Aorta (tissue), 5 donors: ENCODE measurements at regions not wholly inside any gene's neighbourhood (a gene's known extent, or its start where the extent isn't known, plus 50 kb on each side); places are given as distances from the start of the nearest gene placed in this dataset.
"Not testable (repeated sequence)": the region's sequence is repeated elsewhere in the genome, so short reads cannot be mapped to it uniquely, and the experiment has no call there.

Experiments
- ATAC-seq: fragments of 200-7000 bp; cut with Tn5 transposase; one replicate; pipeline ENCODE4 v1.9.1; 2022; ENCODE audit warnings: moderate library complexity; ENCODE audit not compliant: low FRiP score
- DNase-seq, 2 donors: peaks; one replicate each; pipeline ENCODE4 v3.0.0-alpha.2; 2020
- H3K27ac ChIP-seq, 2 donors: one replicate each; pipeline ENCODE4 v1.5.1; 2013; ENCODE audit warnings: low read length in 2 of 2, mild to moderate bottlenecking in 2 of 2, moderate library complexity in 2 of 2, control low read depth in 1 of 2, inconsistent platforms in 1 of 2, low read depth in 1 of 2
- H3K27me3 ChIP-seq, 2 donors: one replicate each; pipeline ENCODE4 v1.6.1; 2013; ENCODE audit warnings: control low read depth in 1 of 2, low read length in 1 of 2, mild to moderate bottlenecking in 1 of 2, moderate library complexity in 1 of 2; ENCODE audit not compliant: insufficient read depth in 2 of 2, control insufficient read depth in 1 of 2
- H3K36me3 ChIP-seq, 2 donors: one replicate each; pipeline ENCODE4 v1.6.1; 2013; ENCODE audit warnings: control low read depth in 1 of 2, low read length in 1 of 2, mild to moderate bottlenecking in 1 of 2; ENCODE audit not compliant: insufficient read depth in 2 of 2, control insufficient read depth in 1 of 2
- H3K4me1 ChIP-seq, 2 donors: one replicate each; pipeline ENCODE4 v1.6.1; 2013; ENCODE audit warnings: low read length in 2 of 2, control low read depth in 1 of 2, mild to moderate bottlenecking in 1 of 2, moderate library complexity in 1 of 2; ENCODE audit not compliant: insufficient read depth in 2 of 2, control insufficient read depth in 1 of 2
- H3K4me3 ChIP-seq, 2 donors: one replicate each; pipeline ENCODE4 v1.5.1; 2013; ENCODE audit warnings: low read length in 2 of 2, control low read depth in 1 of 2, mild to moderate bottlenecking in 1 of 2
- H3K9me3 ChIP-seq: one replicate; pipeline ENCODE4 v1.6.1; 2013; ENCODE audit warnings: mild to moderate bottlenecking, low read length; ENCODE audit not compliant: control insufficient read depth
- WGBS, 2 donors: extraction: QIAGEN DNeasy Blood & Tissue Kit; methylation state at CpG; one replicate each; pipeline ENCODE4 v1.1.7; 2013; 5-methylcytosine and 5-hydroxymethylcytosine counted together
- intact Hi-C, 2 donors: fragments of 100-400 bp; cut with DNase I; formaldehyde crosslinking; loops; one replicate each; pipeline versions ENCODE4 v1.14.2 to v1.15.0; 2022
- donor health status: healthy with polysubstance abuse.
- donor health status: Bipolar disorder and iron deficiency.
- donor health status: DM: no; HTN: no; CAD: no.
- donor health status: DM: no; HTN: no; CAD: no.
- donor health status: DM: yes; HTN: yes; CAD: no.

DNA sequence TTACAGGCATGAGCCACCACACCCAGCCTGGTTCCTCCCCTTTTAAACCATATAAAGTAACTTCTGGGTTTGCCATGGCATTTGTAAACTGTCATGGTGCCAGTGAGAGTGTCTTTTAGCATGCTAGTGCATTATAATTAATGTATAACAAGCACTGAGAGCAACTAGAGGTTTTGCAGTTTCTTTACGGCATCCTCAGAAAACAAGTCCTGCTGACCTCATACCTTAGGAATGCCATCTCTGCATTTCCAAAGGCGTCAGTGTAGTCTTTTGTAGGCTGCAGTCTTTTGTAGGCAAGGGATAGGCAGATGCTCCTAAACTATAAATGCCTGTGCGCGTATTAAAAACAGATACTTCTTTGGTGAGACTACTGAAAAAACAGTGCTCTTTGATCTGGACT is 75.0 kb upstream of the EZR start:
- Histone ChIP-seq H3K4me1 (no peaks in the 10 kb centered on the region), H3K36me3 (no peaks in the 10 kb centered on the region), H3K9me3 (no peaks in the 10 kb centered on the region), H3K27me3 (no peaks in the 10 kb centered on the region), H3K4me3 (no peak overlapping the region), H3K27ac (no peak overlapping the region)
- no peak for ATAC-seq
- DNase-seq = no peak
- intact Hi-C loops = no loop called here
- WGBS, 2 donors = 36 to 41% methylated on average over 4 of the region's 4 CpGs

DNA sequence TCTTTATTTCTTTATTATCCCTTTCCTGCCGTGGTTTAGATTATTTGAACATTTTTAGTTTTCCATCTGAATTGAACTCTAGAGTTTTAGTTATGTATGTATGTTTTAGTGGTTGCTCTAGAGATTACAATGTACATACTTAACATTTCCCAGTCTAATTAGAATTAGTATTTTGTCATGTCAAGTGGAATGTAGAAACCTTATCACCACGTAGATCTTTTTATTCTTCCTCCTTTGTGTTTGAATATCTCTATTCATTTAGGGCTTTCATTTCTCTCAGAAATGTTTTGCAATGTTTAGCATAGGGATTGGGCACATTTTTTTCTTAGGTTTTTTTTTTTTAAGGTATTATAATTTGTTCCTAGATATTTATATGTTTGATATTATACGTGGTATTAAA is 73.1 kb upstream of the EZR start:
- Histone ChIP-seq H3K27ac (no peak overlapping the region), H3K4me1 (no peaks in the 10 kb centered on the region), H3K27me3 (no peaks in the 10 kb centered on the region), H3K36me3 (no peaks in the 10 kb centered on the region), H3K9me3 (no peaks in the 10 kb centered on the region), H3K4me3 (no peak overlapping the region)
- DNase-seq (no peak), ATAC-seq (no peak)
- intact Hi-C loops = no loop called here
- WGBS, 2 donors = 85 to 88% methylated on average over 3 of the region's 3 CpGs

DNA sequence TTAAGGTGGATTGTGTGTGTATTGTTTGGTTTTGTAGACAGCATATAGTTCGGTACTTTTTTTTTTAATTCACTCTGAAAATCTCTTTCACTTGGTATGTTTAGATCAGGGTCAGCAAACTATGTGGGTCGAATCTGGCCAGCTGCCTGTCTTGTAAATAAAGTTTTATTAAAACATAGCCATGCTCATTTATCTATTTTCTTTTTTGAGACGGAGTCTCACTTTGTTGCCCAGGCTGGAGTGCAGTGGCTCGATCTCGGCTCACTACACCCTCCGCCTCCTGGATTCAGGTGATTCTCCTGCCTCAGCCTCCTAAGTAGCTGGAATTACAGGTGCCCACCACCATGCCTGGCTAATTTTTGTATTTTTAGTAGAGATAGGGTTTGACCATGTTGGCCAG is 72.4 kb upstream of the EZR start:
- WGBS, 2 donors = 95% methylated on average over 6 of the region's 6 CpGs
- H3K36me3 ChIP-seq, H3K9me3 ChIP-seq, intact Hi-C loops, DNase-seq, H3K27ac ChIP-seq, H3K4me1 ChIP-seq, ATAC-seq, H3K4me3 ChIP-seq, H3K27me3 ChIP-seq: not testable (repeated sequence)

DNA sequence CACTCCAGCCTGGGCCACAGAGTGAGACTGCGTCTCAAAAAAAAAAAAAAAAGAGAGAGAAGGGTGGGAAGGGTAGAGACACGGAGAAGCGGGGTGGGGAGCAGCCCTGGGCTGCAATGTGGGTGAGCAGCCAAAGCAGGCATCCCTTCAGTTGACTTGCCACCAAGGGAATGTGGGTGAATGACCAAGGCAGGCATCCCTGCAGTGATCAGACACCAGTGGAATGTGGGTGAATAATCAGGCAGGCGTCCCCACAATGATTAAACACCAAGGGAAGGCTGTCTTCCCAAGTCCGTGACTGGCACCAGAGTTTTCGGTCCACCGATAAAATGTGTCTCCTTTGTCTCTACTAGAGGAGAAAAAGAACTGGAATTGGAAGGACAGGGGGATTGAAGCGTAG is 69.0 kb upstream of the EZR start:
- DNase-seq, H3K27ac ChIP-seq, H3K4me1 ChIP-seq, H3K27me3 ChIP-seq, H3K4me3 ChIP-seq, ATAC-seq, intact Hi-C loops, H3K9me3 ChIP-seq, H3K36me3 ChIP-seq: not testable (repeated sequence)
- 92 to 95% methylated on average over 8 of the region's 8 CpGs for WGBS, 2 donors

DNA sequence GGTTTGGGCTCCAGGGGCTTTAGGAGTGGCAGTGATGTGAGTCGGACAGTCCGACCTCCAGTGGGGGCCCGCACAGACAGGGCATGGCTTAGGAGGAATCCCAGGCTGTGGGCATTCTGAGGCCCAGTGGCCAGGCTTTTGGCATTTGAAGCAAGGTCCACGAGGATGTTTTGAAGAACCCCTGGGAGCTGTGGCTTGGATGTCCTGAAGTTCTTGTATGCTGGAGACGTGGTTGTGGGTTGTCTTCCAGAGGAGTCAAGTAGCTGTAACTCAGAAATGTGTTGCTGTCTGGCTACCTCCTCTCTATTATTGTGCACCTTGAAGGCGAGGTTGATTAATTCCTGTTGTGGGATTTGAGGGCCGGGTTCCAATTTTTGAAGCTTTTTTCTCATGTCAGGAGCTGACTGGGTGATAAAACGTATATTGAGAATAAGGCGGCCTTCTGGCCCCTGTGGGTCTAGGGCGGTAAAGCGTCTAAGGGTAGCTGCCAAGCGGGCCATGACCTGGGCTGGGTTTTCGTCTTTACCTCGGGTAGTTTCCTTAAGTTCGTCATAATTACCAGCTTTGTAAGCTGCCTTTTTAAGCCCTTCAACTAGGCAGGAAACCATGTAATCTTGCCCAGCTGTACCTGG is 67.3 kb upstream of the EZR start:
- DNase-seq, ATAC-seq, H3K36me3 ChIP-seq, intact Hi-C loops, H3K27ac ChIP-seq, H3K4me1 ChIP-seq, H3K4me3 ChIP-seq, H3K27me3 ChIP-seq, H3K9me3 ChIP-seq: not testable (repeated sequence)
- 88 to 92% methylated on average over 15 of the region's 15 CpGs for WGBS, 2 donors

DNA sequence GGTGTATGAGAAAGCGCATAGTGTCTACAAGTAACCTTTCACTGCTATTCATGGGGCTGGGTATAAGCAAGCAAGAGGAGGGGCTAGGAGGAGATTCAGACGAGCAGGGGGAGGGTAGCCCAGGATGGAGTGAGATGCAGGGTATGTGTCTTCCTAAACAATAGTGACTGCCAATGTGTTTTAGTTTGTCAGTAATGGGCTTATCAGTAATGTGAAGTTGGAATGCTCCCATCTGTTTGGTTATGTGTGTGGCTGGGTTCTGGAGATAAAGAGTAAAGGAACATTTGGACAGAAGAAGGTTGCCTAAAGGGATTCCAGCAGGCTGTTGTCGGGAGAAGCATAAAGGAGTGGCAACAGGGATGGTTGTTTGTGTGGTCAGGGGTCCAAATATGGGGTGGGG is 62.7 kb upstream of the EZR start:
- H3K27ac ChIP-seq, intact Hi-C loops, H3K36me3 ChIP-seq, H3K4me1 ChIP-seq, H3K4me3 ChIP-seq, DNase-seq, ATAC-seq, H3K9me3 ChIP-seq, H3K27me3 ChIP-seq: not testable (repeated sequence)
- 65 to 66% methylated on average over 3 of the region's 3 CpGs for WGBS, 2 donors

DNA sequence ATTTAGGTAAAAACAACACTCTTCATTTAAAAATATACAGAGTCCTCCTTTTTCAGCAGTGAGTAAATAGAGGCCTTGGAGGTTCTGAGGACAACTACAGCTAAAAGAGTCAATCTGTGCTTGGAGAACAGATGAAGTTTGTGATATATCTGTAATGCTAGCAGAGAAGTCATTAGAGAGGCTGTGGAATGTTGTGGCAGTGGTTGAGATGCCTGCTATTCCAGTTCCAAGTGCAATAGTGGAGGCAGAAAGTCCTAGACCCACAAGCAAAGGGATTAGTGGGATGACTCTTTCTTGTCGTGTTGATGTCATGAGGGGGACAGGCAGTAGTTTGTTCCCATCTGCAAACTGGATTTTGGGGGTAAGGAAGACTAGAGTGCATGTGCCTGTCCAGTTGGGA is 62.1 kb upstream of the EZR start:
- DNase-seq, H3K36me3 ChIP-seq, H3K4me1 ChIP-seq, H3K27ac ChIP-seq, ATAC-seq, H3K4me3 ChIP-seq, H3K9me3 ChIP-seq, H3K27me3 ChIP-seq, intact Hi-C loops: not testable (repeated sequence)
- 61 to 83% methylated on average over 1 of the region's 1 CpG for WGBS, 2 donors

DNA sequence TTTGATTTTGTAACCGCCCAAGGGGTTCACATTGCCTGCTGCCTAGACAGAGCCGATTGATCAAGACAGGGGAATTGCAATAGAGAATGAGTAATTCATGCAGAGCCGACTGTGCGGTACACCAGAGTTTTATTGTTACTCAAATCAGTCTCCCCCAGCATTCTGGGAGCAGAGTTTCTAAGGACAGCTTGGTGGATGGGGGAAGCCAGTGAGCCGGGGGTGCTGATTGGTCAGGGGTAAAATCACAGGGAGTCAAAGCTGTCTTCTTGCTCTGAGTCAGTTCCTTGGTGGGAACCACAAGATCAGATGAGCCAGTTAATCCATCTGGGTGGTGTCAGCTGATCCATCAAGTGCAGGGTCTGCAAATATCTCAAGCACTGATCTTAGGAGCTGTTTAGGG is 60.0 kb upstream of the EZR start:
- Histone ChIP-seq H3K4me1 (no peaks in the 10 kb centered on the region), H3K4me3 (no peak overlapping the region), H3K9me3 (peaks cover 3% of the 10 kb centered on the region), H3K27ac (no peak overlapping the region), H3K36me3 (no peaks in the 10 kb centered on the region), H3K27me3 (peaks cover 0 to 2% of the 10 kb centered on the region in 2 donors)
- intact Hi-C loops = no loop called here
- ATAC-seq (no peak), DNase-seq (no peak)
- 90 to 91% methylated on average over 5 of the region's 5 CpGs for WGBS, 2 donors

DNA sequence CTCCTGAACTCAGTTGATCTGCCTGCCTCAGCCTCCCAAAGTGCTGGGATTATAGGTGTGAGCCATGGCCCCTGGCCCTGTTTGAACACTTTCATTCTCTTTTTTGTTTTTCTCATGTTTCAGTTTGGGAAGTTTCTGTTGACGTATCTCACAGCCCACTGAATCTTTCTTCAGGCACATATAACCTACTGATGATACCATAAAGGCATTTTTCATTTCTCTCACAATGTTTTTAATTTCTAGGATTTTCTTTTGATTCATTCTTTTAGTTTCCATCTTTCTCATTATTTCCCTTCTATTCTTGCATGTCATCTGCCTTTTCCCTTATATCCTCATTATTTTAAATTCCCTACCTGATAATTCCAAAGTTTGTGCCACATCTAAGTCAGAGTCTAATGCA is 58.5 kb upstream of the EZR start:
- Histone ChIP-seq H3K27me3 (peaks cover 0 to 2% of the 10 kb centered on the region in 2 donors), H3K27ac (no peak overlapping the region), H3K4me1 (no peaks in the 10 kb centered on the region), H3K36me3 (no peaks in the 10 kb centered on the region), H3K4me3 (no peak overlapping the region), H3K9me3 (peaks cover 3% of the 10 kb centered on the region)
- no peak for DNase-seq
- no peak for ATAC-seq
- WGBS, 2 donors = 96 to 100% methylated on average over 1 of the region's 1 CpG
- intact Hi-C loops = no loop called here
